GM23338 (cell line): ENCODE measurements at regions not wholly inside any gene's neighbourhood (a gene's known extent, or its start where the extent isn't known, plus 50 kb on each side); places are given as distances from the start of the nearest gene placed in this dataset.

Experiments used
- ATAC-seq: fragments of 200-7000 bp; cut with Tn5 transposase; 3 replicates; pipeline ENCODE4 v1.9.1; 2020
- DNase-seq: peaks from one replicate; pipeline ENCODE4 v3.0.0-alpha.2; 2015; ENCODE audit warnings: low spot score
- H2AFZ ChIP-seq: fragments of 200-600 bp; sonication (generic); 2 replicates; pipeline ENCODE4 v1.8.0; 2016; ENCODE audit warnings: antibody characterized with exemption, mild to moderate bottlenecking, moderate library complexity
- H3F3A ChIP-seq: fragments of 200-600 bp; sonication (generic); replicated peaks from 2 replicates; pipeline ENCODE4 v1.8.0; 2017; ENCODE audit warnings: antibody characterized with exemption, mixed run types, low read depth
- H3K27ac ChIP-seq: fragments of 200-600 bp; sonication (generic); 2 replicates; pipeline ENCODE4 v1.6.1; 2016; ENCODE audit warnings: low read depth
- H3K27me3 ChIP-seq: fragments of 200-600 bp; sonication (generic); 2 replicates; pipeline ENCODE4 v1.8.0; 2016; ENCODE audit warnings: mild to moderate bottlenecking, mixed run types, moderate library complexity; ENCODE audit not compliant: insufficient read depth
- H3K36me3 ChIP-seq: fragments of 200-600 bp; sonication (generic); 2 replicates; pipeline ENCODE4 v1.8.0; 2016; ENCODE audit warnings: mild to moderate bottlenecking; ENCODE audit not compliant: insufficient read depth
- H3K4me1 ChIP-seq: fragments of 200-600 bp; sonication (generic); 2 replicates; pipeline ENCODE4 v1.8.0; 2016; ENCODE audit warnings: mild to moderate bottlenecking, moderate library complexity; ENCODE audit not compliant: insufficient read depth
- H3K4me2 ChIP-seq: fragments of 200-600 bp; sonication (generic); 2 replicates; pipeline ENCODE4 v1.7.1; 2017; ENCODE audit warnings: mixed run types
- H3K4me3 ChIP-seq: fragments of 200-600 bp; sonication (generic); 2 replicates; pipeline ENCODE4 v1.6.1; 2016; ENCODE audit warnings: mixed run types
- H3K79me2 ChIP-seq: fragments of 200-600 bp; sonication (generic); replicated peaks from 2 replicates; pipeline ENCODE4 v1.8.0; 2017; ENCODE audit warnings: mild to moderate bottlenecking; ENCODE audit not compliant: insufficient read depth
- H3K9me2 ChIP-seq: fragments of 200-600 bp; sonication (generic); 2 replicates; pipeline ENCODE4 v1.8.0; 2017; ENCODE audit not compliant: insufficient read depth
- H4K20me1 ChIP-seq: fragments of 200-600 bp; sonication (generic); replicated peaks from 2 replicates; pipeline ENCODE4 v1.8.0; 2017; ENCODE audit warnings: mild to moderate bottlenecking; ENCODE audit not compliant: insufficient read depth
- H3K27ac Mint-ChIP-seq: 2 replicates; pipeline ENCODE4 v1.8.0; 2020; ENCODE audit warnings: inconsistent platforms, mild to moderate bottlenecking, moderate library complexity, mixed read lengths
- H3K27me3 Mint-ChIP-seq: 3 replicates; pipeline ENCODE4 v1.8.0; 2022; ENCODE audit warnings: low read depth, mild to moderate bottlenecking, moderate library complexity, mixed read lengths, inconsistent platforms; ENCODE audit not compliant: insufficient read depth, poor library complexity
- H3K36me3 Mint-ChIP-seq: 3 replicates; pipeline ENCODE4 v1.8.0; 2021; ENCODE audit warnings: low read depth, mild to moderate bottlenecking, inconsistent platforms, moderate library complexity, mixed read lengths
- H3K4me1 Mint-ChIP-seq: 3 replicates; pipeline ENCODE4 v1.8.0; 2020; ENCODE audit warnings: mild to moderate bottlenecking, inconsistent platforms, mixed read lengths
- H3K4me3 Mint-ChIP-seq: 3 replicates; pipeline ENCODE4 v1.8.0; 2021; ENCODE audit warnings: moderate library complexity, mild to moderate bottlenecking, inconsistent platforms, mixed read lengths
- H3K9me3 Mint-ChIP-seq: 3 replicates; pipeline ENCODE4 v1.8.0; 2020; ENCODE audit warnings: moderate library complexity, mild to moderate bottlenecking, inconsistent platforms, mixed read lengths
- CREB1 ChIP-seq: fragments of 250-450 bp; sonication (Bioruptor Pico); IDR thresholded peaks from 2 replicates; pipeline ENCODE4 v1.5.0; 2020; ENCODE audit warnings: low read depth, mild to moderate bottlenecking, moderate library complexity
- CTCF ChIP-seq, 2 experiments: fragments of 200-600 bp in 1 of 2; sonication (generic) in 1 of 2; conservative IDR thresholded peaks; 2 replicates each; pipeline versions ENCODE4 v1.5.1 to v1.6.1; 2016 to 2017; ENCODE audit warnings: antibody characterized with exemption in 2 of 2, low read depth in 2 of 2, mild to moderate bottlenecking in 2 of 2, moderate library complexity in 1 of 2
- EZH2 ChIP-seq: fragments of 200-600 bp; sonication (generic); IDR thresholded peaks from one replicate; pipeline ENCODE4 v1.8.0; 2017; ENCODE audit warnings: antibody characterized with exemption, mild to moderate bottlenecking, low read depth; ENCODE audit not compliant: unreplicated experiment
- EZH2phosphoT487 ChIP-seq: fragments of 200-600 bp; sonication (generic); IDR thresholded peaks from one replicate; pipeline ENCODE4 v1.8.1; 2018; ENCODE audit warnings: antibody characterized with exemption; ENCODE audit not compliant: unreplicated experiment
- JUNB ChIP-seq: IDR thresholded peaks from one replicate; pipeline ENCODE4 v1.6.1; 2016; ENCODE audit warnings: antibody characterized with exemption; ENCODE audit not compliant: unreplicated experiment
- POLR2AphosphoS5 ChIP-seq: IDR thresholded peaks from 2 replicates; pipeline ENCODE4 v1.6.1; 2016; ENCODE audit warnings: antibody characterized with exemption, low read depth
- REST ChIP-seq: IDR thresholded peaks from one replicate; pipeline ENCODE4 v1.6.1; 2018; ENCODE audit warnings: antibody characterized with exemption; ENCODE audit not compliant: unreplicated experiment
- STAT1 ChIP-seq: IDR thresholded peaks from one replicate; pipeline ENCODE4 v1.6.1; 2016; ENCODE audit warnings: antibody characterized with exemption; ENCODE audit not compliant: unreplicated experiment
- ZNF114 ChIP-seq: fragments of 250-450 bp; sonication (Bioruptor Pico); IDR thresholded peaks from 2 replicates; pipeline ENCODE4 v1.5.0; 2020; ENCODE audit warnings: mild to moderate bottlenecking, moderate library complexity
- ZNF331 ChIP-seq: fragments of 250-450 bp; sonication (Bioruptor Pico); IDR thresholded peaks from 2 replicates; pipeline ENCODE4 v1.5.0; 2020; ENCODE audit warnings: low read depth, mild to moderate bottlenecking, moderate library complexity

DNA sequence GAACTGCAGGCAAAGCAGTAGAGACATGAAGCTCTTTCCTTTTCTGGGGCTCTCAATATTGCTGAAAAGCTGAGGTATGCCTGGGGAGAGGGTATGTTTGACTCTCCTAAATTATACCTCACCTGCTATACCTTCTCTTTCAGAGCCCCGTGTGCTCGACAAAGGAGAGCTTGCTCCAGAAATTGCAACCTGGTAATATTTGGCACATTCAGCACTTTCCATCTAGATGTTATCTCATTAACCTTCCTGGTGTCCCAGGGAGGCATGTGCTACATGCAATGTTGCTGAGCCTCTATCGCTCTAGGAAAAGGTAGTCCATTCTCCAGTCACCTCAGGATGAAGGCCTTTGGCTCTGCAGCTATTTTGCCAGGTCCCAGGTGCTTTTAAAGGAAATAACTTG is 78.5 kb upstream of the ZSWIM6 start (continued):
- TF ChIP-seq ZNF331 (CRISPR knock-in tag), result no peak

DNA sequence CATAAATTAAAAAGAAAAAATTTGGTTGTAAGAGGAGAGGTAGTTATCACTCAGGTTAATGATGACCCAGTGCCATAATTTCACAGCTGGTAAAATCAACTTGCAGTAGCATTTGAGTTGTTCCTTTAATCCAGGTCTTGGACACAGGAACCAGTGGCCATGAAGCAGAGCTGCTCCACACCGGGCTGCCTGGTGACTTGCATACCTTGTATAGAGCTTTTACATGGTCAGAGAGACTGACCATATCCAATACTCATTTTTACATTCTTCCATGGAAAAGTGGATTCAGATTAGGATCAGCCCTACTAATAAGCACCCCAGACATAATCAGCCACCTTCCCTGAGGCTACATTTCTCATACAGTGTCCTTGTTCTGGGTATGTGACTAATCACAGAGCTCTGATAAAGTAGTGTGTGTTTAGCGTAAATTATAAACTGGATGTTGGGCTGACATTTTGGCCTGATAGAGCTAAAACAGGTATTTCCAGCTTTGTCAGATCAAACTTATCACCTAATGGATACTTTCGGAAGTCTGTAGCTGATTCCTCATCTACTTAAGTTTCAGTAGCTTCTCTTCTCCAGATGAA is 77.0 kb upstream of the ZSWIM6 start:
- no peaks in the 10 kb centered on the region for H3K79me2 ChIP-seq
- no peak for ATAC-seq
- H3K36me3 ChIP-seq, result no peaks in the 10 kb centered on the region
- no peak overlapping the region for H3K27ac ChIP-seq
- H3K4me3 ChIP-seq, result no peak overlapping the region
- no peak overlapping the region for H3K4me2 ChIP-seq
- Mint-ChIP-seq H3K4me3 (no peak overlapping the region), H3K9me3 (no peaks in the 10 kb centered on the region), H3K4me1 (no peaks in the 10 kb centered on the region), H3K27ac (no peak overlapping the region), H3K36me3 (no peaks in the 10 kb centered on the region), H3K27me3 (peaks cover 2% of the 10 kb centered on the region)
- H4K20me1 ChIP-seq, result no peaks in the 10 kb centered on the region
- no peaks in the 10 kb centered on the region for H3K4me1 ChIP-seq
- no peak for DNase-seq
- H3K27me3 ChIP-seq, result no peaks in the 10 kb centered on the region
- no peak overlapping the region for H2AFZ ChIP-seq
- no peaks in the 10 kb centered on the region for H3K9me2 ChIP-seq
- H3F3A ChIP-seq, result no peaks in the 10 kb centered on the region
- TF ChIP-seq JUNB (no peak), CREB1 (no peak), EZH2 (no peak), ZNF114 (no peak), REST (no peak), STAT1 (no peak), ZNF331 (CRISPR knock-in tag) (no peak), CTCF (conservative IDR thresholded peaks at IDR 0.05; ENCODE audit: low read depth in 2 of 2) (no peak)

DNA sequence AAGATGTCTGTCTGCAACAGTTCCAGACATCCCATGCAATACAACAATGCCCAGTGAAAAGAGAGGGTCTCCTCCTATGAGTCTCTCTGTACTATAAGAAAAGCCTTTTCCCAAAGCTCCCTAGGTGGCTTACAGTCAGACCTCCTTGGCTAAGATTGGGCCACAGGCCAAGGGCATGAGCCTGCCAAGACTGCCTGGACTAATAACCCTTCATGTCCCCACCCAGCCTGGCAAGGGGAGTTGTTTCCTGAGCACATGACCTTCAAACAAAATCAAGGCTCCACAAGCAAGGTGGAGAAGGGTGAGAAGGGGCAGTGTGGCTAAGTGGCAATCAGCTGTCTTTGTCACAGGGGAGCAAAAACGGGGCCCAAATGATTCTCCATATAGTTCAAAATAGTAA is 75.6 kb upstream of the ZSWIM6 start:
- Mint-ChIP-seq H3K27ac (no peak overlapping the region), H3K27me3 (peaks cover 2% of the 10 kb centered on the region), H3K4me1 (peaks cover 2% of the 10 kb centered on the region; the same call in 1 of the 3 replicates), H3K36me3 (no peaks in the 10 kb centered on the region), H3K9me3 (no peaks in the 10 kb centered on the region), H3K4me3 (no peak overlapping the region)
- Histone ChIP-seq H3K36me3 (no peaks in the 10 kb centered on the region), H3K4me2 (no peak overlapping the region), H3K4me1 (no peaks in the 10 kb centered on the region), H3K9me2 (no peaks in the 10 kb centered on the region), H3K27me3 (no peaks in the 10 kb centered on the region), H4K20me1 (no peaks in the 10 kb centered on the region), H3K79me2 (no peaks in the 10 kb centered on the region), H3F3A (no peaks in the 10 kb centered on the region), H3K27ac (no peak overlapping the region), H2AFZ (no peak overlapping the region), H3K4me3 (no peak overlapping the region)
- DNase-seq (no peak), ATAC-seq (no peak)
- no peak for TF ChIP-seq ZNF114
- no peak for TF ChIP-seq STAT1
- TF ChIP-seq REST, result no peak
- TF ChIP-seq ZNF331 (CRISPR knock-in tag), result no peak
- no peak for TF ChIP-seq POLR2AphosphoS5
- no peak for TF ChIP-seq EZH2phosphoT487
